GM21737 (cell line): ENCODE measurements at regions not wholly inside any gene's neighbourhood (a gene's known extent, or its start where the extent isn't known, plus 50 kb on each side); places are given as distances from the start of the nearest gene placed in this dataset.

Source experiments
- ATAC-seq: cut with Tn5 transposase; IDR thresholded peaks from one replicate; pipeline ENCODE4 v1.9.1; 2021; ENCODE audit warnings: mild to moderate bottlenecking, moderate library complexity; ENCODE audit not compliant: unreplicated experiment

DNA sequence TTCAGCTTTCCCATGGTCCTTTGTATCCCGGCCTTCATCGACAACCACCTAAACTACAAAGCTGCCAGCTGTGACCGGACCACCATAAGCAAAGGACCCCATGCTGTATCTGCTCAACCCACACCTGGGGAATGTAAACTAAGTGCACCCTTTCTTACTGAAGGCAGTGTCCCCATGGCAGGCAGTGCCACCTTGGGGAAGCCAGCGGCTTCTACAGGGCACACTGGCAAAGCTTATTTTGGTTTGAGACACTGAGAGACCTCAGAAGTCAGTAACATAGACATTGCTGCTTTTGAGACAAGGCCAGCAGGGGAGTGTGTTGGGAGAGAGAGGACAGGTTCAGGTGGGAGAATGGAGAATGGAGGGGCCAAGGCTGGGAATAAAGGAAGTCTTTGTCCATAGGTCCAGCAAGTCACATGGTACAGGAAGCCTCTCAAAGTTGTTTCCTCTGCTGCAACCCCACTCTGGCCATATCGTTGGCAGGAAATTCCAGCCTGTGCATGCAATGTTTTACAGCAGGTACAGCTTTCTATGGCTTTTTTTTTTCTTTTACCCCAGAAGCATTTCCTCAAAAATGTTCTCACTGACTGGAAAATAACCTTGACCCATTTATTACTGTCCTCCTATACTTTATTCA, 85.9 kb upstream of the NPVF start:
- ATAC-seq: no peak

DNA sequence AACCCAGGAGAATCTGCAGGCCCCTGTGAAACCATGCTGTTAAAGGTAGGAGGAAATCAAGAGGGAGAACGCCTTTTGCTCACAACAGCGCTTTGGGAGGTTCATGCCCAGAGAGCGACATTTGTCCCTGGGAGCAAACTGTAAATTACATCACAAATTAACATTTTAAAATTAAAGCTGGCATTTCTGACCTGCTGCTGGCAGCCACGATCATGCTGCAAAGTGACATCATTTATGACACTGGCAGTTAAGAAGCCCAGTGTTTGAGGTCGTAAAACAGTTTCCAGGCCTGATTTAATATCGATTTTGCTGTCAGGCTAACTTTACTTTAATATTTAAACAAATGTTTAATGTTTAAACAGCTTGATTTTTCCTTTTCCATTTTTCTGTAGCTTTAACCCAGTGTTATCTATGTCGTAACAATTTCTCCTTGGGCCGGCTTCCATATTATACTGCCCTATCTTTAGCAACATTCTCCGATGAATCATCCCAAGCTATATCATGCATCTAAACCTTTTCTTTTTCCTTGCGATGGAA, 86.5 kb upstream of the NPVF start:
- ATAC-seq: no peak

DNA sequence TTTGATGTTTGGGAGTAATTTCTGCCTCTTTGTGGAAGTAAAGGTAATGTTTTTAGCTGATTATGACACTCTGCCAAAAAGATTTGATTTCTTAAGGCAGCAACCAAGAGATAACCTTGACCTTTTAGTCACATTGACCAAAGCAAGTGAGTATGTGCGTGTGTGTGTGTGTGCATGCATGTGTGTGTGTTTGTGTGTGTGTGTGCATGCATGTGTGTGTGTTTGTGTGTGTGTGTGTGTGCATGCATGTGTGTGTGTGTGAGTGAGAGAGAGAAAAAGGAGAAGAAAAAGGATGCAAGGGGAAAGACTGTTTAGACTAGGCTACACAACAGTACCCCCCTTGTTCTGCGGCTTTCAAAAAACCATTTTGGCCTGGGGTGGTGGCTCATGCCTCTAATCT, 88.1 kb upstream of the NPVF start:
- no peak for ATAC-seq

DNA sequence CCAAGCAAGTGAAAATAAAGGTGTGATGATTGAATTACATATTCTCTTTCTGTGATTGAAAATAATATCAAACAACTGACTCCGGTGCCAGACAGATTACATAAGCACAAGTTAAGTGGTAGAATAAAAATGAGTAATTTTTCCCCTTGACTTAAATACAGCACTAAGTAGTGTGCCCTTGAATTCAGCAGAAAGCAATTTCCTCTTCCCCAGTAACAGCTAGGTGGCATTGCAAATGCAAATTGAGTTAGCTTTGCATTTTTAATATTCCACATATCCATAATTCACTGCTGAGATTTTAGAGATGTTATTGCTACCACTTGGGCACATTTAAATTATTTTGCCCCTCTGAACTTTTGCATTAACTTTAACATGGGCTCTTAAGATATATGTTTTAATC, 89.8 kb upstream of the NPVF start:
- no peak for ATAC-seq

DNA sequence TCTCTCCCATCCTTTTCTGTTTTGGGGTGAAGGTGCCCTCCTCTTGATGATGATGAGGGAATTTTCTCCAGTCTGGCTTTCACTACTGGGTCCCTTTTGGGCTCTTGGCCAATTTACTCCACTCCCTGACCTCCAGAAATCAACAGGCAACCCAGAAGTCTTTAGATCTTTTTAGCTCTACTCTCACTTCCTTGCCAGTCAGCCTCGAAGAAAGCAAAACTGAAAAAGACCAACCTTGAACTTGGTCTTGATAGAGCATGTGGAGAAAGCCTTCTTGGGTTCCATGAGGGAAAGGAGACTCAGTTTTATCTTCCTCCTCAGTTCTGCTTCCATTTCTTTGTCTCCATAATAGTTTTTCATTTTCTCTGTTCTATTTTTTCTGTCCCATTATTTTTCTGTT, 91.4 kb upstream of the NPVF start:
- ATAC-seq: no peak

DNA sequence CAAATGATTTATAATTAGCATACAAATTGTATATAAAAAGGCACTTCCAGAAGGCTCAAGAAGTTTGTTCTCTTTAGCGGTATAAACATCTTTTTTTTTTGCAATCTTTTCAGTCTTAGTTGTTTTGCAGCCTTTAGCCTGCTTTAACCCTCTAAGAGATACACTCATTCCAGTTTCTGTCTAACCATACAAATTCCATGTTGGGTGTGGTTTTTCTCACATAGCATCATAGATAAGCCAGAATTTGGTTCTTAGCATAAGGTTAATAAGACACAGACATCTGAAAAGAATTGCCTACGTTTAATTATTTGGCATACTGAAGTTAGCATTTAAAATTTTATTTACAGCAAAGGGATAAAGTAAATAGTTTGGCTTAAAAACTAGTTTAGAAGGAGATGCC, 92.5 kb upstream of the NPVF start:
- no peak for ATAC-seq

DNA sequence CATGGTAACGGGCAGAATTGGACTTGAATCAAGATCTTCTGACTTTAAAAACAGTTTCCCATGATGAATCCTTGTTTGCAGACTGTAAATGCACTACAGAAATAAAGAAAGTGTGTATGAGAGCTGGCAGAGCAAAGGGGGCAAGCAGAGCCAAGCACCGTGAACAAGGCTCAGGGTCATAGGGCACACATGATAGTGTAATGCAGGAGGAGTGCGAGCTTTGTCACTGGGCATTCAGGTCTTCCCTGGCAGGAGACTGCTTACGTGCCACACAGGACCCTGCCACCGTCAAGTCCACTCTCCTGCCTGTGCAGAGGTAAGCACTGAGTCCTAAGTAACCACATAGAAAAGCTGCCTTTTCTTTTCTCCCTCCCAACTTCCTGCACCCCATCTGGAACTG, 93.1 kb upstream of the NPVF start:
- ATAC-seq: no peak

DNA sequence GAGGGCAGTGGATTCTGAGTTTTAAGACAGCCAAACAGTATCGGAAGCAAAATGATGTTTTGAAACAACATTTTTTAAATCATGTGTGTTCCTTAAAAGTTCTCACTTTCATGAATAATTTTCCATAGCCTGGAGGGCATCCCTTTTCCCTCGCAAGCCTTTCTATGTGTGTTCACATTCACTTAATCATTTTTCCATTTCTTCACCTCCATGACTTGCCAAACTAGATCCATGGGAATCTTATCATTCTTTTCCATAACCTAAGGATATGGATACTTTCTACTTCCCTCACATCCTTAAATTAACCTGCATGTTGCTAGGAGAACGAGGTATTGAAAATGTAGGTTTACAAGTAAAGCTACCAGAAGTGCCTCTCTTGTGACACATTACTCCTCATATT, 94.2 kb upstream of the NPVF start:
- ATAC-seq: no peak

DNA sequence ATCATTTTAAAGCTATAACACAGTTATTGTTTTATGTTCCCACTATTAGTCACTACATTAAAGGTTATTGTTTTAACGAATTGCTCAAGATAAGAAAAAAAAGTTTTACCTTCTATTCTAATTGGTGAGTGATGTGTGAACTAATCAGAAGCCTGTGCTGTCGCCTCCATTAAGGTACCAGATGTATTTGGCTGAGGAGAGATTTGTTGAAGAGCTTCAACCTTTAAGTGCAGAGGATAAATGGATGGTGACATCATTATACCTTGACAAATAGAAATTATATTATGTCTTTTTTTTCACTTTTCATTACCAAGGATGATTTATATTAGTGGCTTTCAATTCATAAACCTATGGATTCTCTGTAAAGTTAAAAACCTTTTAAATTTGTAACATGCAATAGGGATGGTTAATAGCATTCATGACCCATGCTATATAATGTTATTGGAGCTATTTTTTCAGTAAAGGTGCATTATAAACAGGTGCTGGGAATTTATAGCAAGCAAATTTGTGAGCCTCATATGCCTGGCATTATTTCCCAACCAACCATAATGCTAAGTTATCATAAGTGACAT, 97.0 kb upstream of the NPVF start:
- no peak for ATAC-seq

DNA sequence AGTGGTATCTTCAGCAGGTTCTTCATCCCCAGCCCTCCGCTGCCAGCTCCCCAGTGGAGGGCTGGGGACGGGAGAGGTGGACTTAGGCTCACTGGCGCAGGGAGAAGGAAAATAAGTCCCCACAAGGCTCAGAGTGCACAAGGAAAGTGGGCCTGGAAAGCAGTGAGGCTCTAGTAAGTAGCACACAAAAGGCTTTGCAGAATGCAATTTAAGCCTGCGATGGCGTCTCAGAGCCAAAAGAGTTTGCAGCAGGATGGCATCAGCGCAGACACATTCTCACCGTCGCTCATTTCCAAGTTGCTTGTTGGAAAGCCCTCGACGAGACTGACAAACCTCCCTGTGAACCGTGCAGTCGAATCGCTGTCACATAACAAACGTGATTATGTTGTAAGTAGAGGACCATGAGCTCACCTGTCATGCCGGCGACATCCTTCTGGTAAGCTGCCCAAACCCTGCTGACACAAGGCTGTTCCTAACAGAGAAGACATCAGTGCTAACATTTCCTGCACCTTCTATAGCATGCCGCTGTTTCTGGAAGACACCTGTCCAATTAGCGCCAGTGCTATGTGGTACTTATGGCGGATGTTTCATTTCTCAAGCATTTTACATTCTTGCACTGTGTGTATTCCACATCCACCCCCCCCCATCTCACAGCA, 98.3 kb upstream of the NPVF start:
- ATAC-seq: no peak

DNA sequence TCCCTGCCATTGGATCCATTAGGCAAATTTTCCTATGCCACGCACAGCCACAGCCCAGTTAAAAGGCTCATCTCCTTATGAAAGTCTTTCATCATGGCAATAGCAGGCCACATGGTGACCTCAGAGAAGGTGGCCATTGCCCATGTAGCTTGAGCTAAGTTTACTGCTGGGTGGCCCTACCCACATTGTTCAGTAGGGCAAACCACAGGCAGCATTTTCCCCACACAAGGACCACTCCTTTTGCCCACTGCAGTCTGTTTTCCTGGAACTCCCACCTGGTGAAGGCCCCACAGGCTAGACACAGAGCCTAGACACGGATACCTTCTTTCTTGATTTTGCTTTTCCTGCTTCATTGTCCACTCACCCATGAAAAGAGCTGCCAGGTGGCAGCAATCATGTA, 101.5 kb upstream of the NPVF start:
- no peak for ATAC-seq

DNA sequence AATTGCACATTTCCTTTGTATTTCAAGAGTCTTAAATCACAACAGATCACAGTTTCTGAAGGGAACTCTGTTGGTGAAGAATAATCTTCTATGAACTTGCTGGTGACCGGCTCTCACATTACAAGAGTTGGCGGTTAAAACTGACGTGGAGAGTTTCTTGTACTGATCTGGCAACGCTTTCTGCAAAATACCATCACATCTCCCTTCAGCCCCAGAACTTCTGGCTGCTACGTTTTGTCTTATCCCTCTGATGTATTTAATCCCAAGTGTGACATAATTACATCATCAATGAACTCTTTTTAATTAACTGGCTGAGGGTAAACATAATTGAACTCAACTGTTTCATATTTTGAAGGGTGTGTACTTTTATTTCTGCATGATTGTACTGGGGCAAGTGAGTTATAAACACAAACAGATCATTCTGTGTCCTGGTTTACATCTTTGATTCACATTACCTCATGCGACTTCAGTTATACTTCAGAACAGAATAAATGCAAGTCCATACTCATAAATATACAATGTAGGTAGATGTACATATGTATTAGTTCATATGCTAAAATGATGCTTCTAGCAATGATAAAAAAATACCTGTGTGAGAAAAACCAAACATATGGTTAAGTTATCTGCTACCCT, 105.1 kb upstream of the NPVF start:
- ATAC-seq: no peak

DNA sequence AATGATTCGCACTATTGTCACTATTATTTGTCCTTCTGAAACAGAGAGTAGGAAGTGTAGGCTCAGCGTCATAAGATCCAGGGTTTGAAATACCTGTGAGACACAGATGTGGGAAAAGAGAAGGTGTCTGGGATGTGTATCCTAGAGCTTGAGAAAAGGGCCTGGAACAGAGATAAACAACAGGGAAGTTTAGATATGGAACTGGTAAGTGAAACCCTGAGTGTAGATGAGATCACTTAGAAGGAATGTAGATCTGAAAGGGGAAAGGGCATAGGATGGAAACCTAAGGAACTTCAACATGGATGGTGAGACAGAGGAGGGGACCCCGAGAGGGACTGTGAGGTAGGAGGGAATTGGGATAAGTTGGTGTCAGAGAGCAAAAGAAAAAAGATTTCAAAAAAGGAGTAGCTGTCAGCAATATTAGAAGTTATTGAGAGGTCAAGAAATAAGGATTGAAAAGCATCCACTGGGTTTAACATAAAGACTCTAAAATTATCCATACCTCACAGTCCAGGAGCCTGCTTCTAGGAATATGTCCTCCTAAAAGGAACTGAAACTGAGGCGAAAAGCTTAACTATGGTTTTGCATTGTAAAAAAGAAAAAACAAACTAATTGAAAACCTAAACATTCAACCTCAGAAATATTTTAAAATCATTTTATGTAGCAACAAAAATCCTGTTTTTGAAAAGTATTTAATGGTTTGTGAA, 119.2 kb upstream of the NPVF start:
- ATAC-seq: no peak

DNA sequence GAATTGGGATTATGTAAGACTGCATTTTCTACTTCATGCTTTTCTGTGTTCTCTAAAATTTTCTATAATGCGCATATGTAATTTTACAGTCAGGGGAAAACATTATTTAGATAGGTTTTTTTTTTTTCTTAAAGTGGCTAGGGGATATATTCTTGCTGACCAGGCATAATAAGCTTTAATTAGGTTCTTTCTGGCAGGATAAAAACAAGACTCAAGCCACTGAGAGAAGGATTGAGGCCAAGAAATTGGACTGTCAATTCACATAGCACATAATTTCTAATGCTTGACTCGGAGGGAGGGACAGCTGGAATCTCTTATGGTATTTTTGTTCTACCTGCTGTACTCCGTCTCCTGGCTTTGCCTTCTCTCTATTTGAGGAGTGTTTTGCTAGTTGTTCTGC, 119.8 kb upstream of the NPVF start:
- no peak for ATAC-seq

DNA sequence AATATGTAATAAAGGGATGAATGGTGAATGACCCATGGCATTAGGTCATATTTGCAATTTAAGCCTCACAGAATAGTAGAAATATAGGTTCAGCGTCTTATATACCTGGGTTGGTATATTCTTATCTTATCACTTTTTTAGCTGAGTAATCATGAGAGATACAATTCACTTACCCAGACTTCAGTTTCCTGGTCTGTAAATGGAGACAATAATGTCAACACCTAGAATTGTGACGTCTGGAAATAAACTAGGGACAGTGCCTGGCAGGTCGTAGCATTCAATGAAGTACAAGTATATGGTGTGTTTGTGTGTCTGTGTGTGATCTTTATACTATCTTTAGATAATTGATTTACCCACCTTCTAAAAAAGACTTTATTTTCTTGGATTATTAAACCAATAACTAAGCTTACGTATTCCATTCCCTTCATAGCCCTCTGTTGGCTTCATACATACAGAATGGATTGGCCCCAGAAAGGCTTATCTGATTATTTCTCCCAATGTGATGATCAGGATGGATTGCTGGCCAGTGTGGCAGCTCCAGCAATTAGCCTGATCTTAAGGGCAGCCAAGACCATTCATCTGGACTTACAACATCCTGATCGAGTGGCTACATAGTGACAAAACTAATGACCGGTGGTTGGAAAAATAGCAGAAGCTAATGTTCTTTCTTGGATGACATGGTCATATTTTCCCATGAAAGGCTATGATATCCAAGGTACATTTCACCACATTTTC, 121.2 kb upstream of the NPVF start:
- ATAC-seq: no peak

DNA sequence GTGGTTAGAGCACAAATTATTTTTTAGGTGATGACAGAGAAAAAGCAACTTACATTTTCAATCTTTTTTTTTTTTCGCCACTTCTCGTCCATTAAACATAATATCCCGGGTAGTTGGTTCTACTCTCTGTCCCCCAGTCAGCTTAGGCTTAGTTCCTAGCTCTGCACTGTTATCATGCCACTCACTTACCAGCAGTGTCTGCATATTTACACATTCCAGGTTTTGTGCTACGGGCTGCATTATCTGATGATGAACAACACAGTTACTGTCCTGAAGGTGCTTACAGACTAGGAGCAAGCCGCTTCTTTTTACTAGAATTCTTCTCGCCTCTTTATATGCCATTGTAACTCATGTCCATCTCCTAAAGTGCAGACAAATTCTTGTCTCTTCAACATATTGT, 121.8 kb upstream of the NPVF start:
- no peak for ATAC-seq

DNA sequence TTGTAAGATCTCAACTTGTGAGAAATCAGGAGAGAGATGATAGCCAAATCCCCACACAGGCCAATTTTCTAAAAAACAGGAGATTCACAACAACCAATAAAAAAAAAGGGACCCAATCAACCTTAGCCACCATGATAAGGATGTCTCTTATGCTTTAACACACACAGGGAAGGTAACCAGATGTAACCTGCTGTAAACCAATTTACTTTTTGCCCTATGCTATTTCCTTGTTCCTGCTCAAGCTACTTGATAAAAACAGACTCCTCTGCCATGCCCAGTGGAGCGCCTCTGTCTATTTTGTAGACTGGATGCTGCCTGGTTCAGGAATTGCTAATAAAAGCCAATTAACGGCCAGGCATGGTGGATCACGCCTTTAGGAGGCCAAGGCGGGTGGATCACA, 123.5 kb upstream of the NPVF start:
- ATAC-seq: no peak

DNA sequence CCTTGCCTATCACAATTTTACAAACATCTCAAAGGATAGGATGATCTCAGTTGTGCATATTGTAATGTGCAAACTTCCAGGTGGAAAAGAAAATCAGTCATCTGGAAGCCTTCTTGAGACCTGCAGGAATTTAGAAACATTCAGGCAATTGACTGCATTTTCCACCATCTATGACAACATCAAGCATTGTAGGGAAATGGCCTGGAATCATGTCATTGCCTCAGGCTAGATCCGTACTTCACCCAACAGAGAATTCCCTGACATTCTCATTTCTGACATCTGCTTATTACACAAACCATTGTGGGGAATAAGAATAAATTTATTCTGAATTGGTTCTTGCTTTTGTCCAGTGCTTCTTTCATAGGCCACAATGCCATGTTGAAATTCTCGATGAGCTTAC, 124.9 kb upstream of the NPVF start:
- ATAC-seq: no peak

DNA sequence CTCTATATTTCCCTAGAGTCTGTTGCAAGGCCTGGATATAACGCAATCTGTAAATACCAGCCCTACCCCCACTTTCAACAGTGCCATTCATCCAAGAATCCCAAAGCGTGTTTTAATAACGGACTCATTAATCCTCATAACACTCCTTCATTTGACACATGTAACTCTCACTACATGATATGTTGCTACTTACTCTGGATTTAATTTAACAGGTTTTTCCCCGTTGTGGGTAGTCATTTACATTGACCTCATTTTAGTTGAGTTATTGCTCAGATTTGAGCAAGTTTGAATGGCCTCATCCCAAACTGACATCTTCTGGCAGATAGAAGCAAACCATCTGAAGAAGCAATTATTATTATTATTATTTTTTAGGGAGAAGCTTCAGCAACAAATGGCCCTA, 125.4 kb upstream of the NPVF start:
- ATAC-seq: no peak

DNA sequence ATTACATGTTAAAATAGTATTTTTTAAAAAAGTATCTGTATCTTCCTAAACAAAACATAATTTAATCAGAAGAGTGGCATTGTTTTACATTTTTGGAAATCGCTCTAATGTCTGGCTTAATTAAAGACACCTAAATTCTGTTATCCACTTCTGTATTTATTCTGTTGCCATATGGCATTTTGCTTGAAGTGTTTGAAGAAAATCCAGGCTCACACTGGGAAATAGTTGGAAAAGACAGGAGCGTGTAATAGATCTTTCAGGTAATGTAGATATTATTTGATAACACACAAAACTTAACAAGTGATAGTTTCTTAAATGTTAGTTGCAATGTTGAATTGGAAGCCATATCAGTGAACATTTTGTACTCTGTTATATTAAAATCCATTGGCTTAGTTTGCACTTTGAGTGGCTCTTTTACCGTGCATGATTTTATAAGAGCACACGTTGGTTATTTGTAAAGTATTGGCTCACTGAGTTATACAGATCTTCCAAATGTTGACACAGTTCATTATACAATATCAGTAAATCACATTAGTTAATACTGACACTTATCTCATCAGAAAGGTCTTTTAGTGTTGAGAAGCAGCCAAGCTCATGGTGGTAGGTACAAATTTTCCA, 128.4 kb upstream of the NPVF start:
- ATAC-seq: no peak
